NCI-H748 (cell line): ENCODE measurements at regions not wholly inside any gene's neighbourhood (a gene's known extent, or its start where the extent isn't known, plus 50 kb on each side); places are given as distances from the start of the nearest gene placed in this dataset.
"Not testable (repeated sequence)": the region's sequence is repeated elsewhere in the genome, so short reads cannot be mapped to it uniquely, and the experiment has no call there.

Experiments used
- DNase-seq: peaks from one replicate; lab custom pipeline; 2025; ENCODE audit not compliant: unreplicated experiment; lab: John Stamatoyannopoulos, UW

DNA sequence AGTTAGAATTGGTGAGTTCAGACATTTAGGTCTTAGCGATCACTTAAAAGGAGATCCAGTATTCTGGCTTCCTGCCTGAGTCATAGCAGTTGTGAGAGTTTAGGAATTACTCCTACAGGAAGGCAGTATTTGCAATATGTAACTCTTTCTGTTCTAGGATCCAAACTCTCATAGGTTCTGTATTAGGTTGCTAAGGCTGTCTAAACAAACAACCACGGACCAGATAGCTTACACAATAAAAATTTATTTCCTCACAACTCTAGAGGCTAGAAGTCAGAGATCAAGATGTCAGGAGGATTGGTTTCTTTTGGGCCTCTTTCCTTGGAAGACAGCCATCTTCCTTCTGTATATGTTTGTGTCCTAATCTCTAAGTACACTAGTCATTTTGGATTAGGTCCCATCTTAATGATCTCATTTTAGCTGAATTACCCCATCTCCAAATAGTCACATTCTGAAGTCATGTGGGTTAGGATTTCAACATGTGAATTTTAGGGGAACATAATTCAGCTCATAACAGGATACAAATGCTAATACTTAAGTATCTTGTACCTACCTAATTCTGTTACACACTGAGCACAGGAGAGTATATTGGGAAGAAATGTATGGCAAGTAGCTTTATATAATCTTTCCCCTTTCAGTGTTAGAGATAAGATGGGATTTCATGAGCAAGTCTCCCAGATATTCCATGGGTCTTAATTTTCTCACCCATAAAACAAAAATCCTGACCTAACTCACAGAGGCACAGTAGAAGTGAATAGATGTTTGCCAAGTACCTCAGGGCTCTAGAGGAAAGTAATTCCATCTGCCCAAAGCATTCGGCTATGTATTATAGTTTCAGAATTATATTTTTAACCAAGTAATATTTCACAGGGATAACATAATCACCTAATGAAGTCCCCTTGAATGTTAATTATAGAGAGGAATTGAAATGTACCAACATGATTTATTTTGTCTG, 144.4 kb downstream of the PTBP2 start:
- no peak for DNase-seq

DNA sequence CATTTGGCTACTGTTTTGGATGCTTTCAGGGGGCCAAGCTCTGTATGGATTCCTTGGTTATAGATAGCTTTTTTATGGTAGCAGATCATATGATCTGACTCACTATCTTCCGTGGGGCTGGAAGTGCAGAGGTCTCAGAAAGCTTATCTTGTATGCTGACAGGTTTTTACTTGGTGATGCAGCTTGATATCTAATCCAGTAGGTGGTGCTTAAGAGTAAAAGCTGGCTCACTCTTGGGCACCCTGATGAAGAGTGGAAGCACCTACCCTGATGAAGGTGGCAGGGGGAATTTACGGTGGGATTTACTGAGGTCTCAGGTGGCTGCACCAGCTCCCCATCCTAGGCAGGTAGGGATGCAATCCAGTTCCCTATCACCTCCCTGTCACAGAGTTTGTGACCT, 151.2 kb downstream of the PTBP2 start:
- no peak for DNase-seq

DNA sequence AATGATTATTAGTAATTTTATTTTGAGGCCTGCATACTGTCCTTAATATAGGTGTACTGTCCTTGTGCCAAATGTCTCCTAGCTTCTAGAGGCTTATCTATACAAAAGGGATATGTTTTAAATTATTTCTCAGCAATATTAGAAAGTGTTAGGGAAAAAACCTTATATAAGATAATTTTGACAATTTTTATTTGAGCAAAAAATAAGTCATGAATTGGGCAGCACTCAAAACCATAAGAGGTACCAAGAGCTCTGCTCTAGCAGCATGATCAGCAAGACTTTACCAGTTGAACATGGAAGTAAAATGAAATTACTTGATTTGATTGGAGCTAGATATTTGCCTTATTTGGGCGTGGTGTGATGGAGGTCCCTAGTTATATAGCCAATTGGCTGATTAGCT, 157.1 kb downstream of the PTBP2 start:
- no peak for DNase-seq

DNA sequence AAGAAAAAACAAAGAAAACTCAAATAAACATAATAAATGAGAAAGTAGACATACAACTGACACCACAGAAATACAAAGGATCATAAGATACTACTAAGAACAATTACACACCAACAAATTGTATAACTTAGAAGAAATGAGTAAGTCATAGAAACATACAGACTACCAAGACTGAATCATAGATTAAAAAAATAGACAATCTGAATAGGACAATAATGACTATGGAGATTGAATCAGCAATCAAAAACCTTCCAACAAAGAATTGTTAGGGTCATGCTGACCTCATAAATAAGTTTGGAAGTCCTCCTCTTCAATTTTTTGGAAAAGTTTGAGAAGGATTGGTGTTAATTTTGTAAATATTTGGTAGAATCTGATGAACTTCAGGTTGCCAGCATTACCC, 159.0 kb downstream of the PTBP2 start:
- no peak for DNase-seq

DNA sequence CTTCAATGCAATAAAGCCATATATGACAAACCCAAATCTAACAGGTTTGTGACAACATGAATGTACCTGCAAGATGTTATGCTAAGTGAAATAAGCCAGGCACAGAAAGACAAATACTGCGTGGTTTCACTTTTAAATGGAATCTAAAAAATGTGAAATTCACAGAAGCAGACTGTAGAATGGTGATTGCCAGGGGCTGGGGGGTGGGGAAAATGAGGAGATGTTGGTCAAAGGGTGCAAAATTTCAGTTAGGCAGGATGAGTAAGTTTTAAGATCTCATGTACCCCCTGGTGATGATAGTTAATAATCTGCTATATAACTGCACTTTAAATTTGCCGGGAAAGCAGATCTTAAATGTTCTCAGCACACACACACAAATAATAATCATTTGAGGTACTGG, 160.5 kb downstream of the PTBP2 start:
- no peak for DNase-seq

DNA sequence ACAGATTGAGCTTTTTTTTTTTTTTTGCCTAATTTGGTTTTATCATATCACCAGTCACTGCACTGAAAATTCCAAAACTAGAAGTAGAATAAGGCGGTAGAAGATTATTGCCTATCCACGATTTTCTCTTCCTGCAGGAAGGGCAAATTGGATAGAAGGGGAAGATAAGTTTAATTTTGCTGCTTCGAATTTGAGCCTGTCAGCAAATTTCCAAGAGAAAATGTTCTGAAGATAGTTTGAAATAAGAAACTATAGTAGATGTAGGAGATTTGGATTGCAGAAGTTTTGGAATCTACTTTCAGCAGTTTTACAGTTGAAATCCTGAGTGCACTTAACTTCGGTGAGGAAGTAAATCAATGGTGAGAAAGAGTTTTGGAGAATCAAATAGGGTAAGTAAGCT, 164.9 kb downstream of the PTBP2 start:
- DNase-seq: no peak

DNA sequence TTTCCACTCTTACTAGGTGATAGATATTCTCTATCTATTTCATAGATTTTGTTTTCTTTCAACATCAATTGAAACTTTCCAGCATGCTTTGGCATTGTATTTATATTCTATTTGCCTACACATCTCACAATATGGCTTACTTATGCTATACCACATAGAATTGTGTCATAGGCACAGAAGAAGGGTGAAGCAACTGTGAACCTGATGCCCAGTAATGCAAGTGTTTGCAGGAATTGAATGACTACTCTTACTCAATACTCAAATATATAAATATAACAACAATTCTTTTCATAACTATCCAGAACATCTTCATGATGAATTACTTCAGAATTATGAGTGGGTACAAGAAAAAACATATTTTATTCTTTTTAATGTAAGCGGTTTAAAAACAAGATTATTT, 165.9 kb downstream of the PTBP2 start:
- DNase-seq: no peak

DNA sequence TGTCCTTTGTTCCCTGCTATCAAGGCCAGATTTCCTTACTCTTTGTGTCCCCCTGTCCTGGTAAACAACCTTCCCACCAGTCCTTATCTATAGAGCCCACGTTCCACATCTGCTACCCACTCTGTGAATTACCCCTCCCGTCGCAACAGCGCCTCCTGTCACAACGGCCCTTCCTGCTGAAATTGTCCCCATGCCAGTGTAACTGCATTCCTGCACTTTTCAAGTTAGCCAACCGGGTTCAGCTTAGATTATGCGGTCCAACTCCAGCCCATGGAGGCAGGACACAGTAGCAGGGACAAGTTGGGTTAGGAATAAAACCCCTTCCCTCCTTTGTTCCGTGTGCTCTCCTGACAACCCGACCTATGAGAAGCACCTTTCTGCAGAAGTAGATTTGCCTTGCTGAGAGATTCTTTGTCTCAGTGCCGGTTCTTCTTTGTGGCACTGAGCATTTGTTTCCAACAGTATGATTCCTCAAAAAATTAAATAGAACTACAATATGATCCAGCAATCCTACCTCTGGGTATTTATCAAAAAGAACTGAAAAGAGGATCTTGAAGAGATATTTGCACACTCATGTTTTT, 180.3 kb downstream of the PTBP2 start:
- DNase-seq: no peak

DNA sequence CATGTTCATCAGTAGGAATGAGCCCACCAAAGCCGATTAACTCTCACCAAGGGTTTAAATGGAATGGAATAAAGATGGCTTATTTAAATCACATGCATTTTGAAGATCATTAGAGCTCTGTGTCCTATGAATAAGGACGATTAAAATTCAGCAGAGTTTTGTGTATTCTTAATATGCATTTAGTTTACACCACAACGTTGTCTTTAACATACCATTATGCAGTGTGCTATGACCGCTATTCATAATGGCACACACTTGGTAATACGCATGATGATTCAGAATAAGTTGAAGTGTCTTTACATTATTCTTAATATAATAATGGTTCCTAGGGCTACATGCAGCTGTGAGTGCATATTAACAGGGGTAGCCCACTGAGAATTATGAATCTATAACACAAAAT, 190.7 kb downstream of the PTBP2 start:
- DNase-seq: no peak

DNA sequence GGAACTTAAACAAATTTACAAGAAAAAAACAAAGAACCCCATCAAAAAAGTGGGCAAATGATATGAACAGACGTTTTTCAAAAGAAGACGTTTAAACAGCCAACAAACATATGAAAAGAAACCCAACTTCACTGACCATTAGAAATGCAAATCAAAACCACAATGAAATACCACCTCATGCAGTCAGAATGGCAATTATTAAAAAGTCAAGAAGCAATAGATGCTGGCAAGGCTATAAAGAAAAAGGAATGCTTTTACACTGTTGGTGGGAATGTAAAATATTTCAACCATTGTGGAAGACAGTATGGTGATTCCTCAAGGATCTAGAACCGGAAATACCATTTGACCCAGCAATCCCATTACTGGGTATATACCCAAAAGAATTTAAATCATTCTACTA, 194.1 kb downstream of the PTBP2 start:
- DNase-seq: not testable (repeated sequence)

DNA sequence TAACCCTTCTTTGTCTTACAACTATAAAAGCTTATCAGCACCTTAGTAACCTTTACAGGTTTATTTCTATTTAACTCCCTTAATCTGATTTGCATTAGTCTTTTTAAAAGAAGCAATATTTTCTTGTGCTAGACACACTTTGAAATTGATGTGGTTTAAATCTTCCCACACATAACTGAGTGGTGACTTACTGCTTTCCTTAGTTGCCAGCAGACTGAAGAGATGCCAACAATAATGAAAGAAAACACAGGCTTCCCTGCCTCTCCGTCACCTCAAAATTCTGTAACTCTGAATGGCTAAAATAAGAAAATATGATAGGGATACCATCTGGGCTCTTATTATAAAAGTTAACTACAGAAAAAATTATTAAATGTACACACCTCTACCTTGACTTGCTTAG, 196.8 kb downstream of the PTBP2 start:
- DNase-seq: no peak

DNA sequence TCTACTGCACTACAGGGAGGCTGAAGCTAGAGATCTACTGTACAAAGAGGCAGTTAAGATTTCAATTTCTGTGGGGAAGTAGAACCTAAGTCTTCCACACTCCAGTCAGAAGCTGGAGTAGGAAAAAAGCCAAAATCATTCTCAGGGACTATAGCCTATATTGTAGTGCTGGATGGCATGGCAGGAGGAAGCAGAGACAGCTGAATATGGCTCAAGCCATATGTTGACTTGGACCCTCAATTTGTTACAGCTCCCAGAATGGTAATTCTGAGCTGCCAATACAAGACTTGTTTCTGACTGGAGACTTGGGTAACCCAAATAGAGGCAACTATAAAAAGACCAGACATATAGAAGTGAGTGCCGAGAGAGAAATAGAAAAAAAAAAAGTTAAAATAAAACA, 200.6 kb downstream of the PTBP2 start:
- no peak for DNase-seq

DNA sequence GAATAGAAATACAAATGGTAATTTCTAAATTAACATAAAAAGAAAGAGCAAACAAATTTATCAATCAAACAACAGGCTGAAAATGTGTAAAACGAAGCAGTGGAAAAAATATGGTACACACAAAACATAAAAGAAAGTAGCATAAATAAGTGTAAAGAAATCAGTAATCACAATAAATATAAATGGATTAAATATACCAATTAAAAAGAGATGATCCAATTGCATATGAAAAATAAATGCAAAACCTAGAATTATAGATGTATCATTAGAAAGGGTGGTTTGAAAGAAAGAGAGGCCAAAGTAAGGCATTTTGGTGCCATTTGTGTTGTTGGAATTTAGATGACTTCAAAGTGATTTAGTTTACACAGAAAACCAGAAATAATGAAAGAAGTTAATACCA, 202.2 kb downstream of the PTBP2 start:
- DNase-seq: no peak

DNA sequence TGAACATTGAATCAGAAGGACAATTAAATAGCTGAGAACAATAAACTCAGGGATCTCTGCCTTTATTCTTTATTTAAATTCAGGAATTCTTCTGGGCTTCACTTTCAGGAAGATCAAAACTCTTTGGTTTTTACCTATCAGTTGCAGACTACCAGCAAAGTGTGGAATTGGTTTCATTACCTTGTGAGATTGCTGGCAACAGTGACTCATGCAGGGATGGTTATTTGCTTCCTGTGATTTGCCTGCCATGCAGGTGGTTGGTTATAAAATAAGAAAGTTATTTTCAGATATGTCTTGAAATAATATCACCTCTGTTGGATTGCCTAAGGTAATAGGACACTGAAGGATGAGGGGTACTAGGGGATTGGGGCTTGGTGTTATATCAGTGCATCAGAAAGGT, 204.6 kb downstream of the PTBP2 start:
- DNase-seq: no peak

DNA sequence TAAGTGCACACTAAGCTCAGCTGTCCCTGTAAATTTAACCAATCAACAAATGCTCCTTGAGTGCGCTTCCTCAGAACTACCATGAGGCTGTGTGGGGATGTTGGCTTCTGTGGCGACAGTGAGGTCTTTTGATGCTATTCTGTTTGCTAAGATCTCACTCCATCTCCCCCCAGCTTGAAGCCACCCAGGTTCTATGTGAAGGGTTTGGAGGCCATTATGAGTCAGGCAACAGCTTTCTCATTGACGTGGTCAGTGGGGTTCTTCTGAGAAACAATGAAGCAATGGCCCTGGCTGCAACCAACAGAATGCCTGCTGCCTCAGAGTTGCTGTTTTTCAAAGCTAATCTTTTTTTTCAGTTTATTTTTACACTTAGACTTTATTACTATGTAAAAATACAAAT, 205.5 kb downstream of the PTBP2 start:
- no peak for DNase-seq

DNA sequence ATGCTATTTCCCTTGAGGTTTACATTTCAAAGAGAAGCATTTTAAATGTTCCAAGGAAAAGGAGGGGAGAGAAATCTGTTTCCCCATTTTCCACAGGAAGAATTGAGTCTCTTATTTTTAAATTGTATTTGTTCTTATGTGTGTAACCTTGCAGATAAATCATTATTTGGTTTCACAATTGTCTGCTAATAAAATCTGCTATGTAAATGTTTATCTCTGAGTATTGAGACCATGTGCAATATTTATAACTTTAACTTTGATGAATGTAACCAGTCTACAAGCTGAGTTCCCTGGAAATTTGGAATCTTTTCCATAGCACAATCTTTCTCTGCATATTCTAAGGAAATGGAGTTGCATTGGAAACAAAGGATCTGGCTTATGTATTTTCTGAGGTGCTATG, 209.6 kb downstream of the PTBP2 start:
- DNase-seq: no peak

DNA sequence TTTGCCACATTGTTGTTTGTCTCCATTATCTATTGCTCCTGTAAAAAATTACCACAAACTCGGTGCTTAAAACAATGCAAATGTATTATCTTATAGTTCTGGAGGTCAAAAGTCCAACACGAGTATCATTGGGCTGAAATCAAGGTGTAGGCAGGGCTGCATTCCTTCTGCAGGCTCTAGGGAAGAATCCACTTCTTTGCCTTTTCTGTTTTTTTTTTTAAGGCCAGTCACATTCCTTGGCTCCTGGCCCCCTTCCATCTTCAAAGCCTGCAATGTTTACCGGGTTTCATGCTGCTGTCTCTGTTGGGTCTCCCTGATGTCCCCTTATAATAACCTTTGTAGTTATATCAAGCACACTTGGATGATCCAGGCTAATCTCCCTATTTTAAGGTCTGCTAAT, 212.7 kb downstream of the PTBP2 start:
- no peak for DNase-seq

DNA sequence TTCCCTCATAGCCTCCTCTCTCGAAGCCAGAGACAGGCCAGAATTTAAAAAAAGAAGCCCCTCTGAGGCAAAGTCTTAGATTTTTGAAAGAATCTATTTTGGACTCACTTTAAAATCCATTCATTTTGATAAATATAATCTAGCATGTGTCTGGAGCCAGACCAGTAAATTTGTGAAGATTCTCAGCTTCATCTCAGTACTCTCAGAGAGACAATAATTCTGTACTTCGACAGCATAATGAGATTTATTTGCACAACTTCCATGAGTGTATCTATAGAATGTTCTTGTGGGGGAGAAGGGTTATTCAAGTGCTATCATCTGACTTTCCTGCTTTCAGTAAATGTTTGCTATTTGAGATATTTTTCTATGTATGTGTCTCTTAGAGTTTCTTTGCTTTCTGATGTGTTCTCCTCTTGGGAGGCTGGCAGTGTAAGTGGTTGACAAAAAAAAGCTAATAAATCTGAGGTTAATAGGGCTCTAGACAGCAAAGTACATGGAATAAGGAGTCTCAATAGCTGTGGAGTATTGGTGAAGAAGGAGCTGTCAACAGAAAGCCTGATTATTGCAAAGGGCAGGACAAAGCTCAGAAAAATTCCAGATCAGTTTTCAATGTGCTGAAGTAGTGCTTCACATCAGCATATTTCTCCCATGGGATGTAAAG, 223.0 kb downstream of the PTBP2 start:
- no peak for DNase-seq

DNA sequence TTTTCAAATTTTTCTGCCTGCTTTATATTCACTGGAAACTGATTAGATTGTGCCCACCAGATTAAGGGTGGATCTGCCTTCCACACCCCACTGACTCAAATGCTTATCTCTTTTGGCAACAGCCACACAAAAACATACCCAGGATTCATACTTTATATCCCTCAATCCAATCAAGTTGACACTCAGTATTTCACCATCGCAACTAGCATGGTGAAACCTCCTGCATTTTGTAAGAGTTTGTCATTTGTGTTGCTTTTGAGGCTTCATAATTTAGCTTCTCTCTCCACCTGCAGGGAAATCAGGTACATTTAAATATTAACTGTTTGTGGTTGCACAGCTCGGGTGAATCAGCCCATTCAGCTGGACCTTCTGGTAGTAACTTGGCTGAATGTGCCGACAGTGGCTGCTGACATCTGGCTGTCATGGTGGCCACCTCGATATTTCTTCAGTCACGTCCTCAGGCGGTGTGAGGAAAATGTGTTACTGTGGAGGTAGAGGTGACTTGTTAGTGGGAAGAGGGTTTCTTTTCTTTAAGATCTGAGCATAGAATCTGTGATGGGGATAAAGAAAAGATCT, 224.0 kb downstream of the PTBP2 start:
- no peak for DNase-seq

DNA sequence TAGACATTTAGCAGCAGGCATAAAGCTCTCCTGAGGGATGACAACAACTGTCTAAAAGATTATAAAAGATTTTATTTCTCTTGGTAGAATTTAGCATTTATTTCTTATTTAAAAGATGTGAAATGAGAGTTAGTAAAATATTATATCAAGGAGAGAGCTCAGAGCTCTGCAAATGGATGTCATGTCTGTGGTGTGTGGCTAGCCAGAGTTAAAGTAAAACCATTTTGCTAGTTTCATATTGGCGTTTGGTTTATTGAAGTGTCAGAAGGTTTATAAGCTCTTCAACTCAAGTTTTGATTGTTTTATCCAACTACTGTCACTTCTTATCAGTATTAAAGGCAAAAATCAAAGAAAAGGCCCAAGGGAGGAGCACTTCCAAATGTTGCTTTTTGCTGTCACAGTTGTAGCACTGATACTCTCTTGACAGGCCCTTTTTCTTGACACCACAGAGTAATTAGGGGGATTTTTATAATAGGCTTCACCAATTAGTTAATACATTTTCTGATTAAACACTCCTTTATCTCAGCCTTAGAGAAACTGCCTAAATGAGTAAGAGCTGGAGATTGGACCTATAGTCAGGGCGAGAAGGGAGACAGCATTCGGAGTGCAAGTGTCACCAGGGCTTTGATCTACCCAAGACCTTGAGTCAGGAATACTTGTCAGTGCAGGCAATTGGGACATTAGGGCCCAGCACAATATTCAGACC, 233.9 kb downstream of the PTBP2 start:
- DNase-seq: no peak

DNA sequence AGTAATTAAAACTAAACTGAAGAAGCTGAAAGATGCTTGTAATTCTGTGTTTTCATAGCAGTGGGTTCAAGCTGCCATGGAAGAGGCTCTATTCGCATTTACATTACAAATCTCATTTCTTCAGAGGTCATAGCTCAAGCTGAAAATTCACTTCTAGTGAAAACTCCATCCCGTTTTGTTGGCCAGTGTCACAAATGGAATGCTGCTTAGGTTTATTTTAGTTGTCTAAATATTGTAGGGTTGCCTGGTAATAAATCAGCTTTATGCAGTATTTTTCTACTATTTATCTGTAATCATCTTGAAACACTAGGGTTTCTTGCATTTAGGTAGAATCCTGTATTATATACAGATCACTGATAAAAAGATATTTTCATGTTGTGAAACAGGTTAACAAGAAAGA, 240.6 kb downstream of the PTBP2 start:
- no peak for DNase-seq
